Mammary epithelial cell (primary cell): ENCODE measurements at regions not wholly inside any gene's neighbourhood (a gene's known extent, or its start where the extent isn't known, plus 50 kb on each side); places are given as distances from the start of the nearest gene placed in this dataset.

ENCODE experiments used
- CTCF ChIP-seq, 2 donors: IDR thresholded peaks in 1 of 2; conservative IDR thresholded peaks in 1 of 2; 2 replicates each; pipeline ENCODE4 v1.5.1; 2011 to 2012; ENCODE audit warnings: inconsistent platforms in 2 of 2, low read length in 2 of 2, mild to moderate bottlenecking in 2 of 2, control low read depth in 1 of 2, low read depth in 1 of 2; ENCODE audit not compliant: insufficient read depth in 1 of 2; ENCODE audit errors: extremely low read depth in 1 of 2
- EZH2 ChIP-seq: IDR thresholded peaks from 2 replicates; pipeline ENCODE4 v1.6.1; 2012; ENCODE audit warnings: low read length, inconsistent platforms, borderline replicate concordance

GRCh38 chr1:38175121-38175520, 128.5 kb upstream of the POU3F1 start:
- TF ChIP-seq EZH2: no peak
- no peak for TF ChIP-seq CTCF (conservative IDR thresholded peaks at IDR 0.05 in 1 of 2, IDR thresholded peaks at IDR 0.05 in 1 of 2; ENCODE audit: extremely low read depth in 1 of 2, insufficient read depth in 1 of 2, low read depth in 1 of 2, low read length in 2 of 2)
